GM23338 (cell line): ENCODE measurements at regions not wholly inside any gene's neighbourhood (a gene's known extent, or its start where the extent isn't known, plus 50 kb on each side); places are given as distances from the start of the nearest gene placed in this dataset.

Experiments
- ATAC-seq: fragments of 200-7000 bp; cut with Tn5 transposase; 3 replicates; pipeline ENCODE4 v1.9.1; 2020
- DNase-seq: peaks from one replicate; pipeline ENCODE4 v3.0.0-alpha.2; 2015; ENCODE audit warnings: low spot score
- H2AFZ ChIP-seq: fragments of 200-600 bp; sonication (generic); 2 replicates; pipeline ENCODE4 v1.8.0; 2016; ENCODE audit warnings: antibody characterized with exemption, mild to moderate bottlenecking, moderate library complexity
- H3F3A ChIP-seq: fragments of 200-600 bp; sonication (generic); replicated peaks from 2 replicates; pipeline ENCODE4 v1.8.0; 2017; ENCODE audit warnings: antibody characterized with exemption, mixed run types, low read depth
- H3K27ac ChIP-seq: fragments of 200-600 bp; sonication (generic); 2 replicates; pipeline ENCODE4 v1.6.1; 2016; ENCODE audit warnings: low read depth
- H3K27me3 ChIP-seq: fragments of 200-600 bp; sonication (generic); 2 replicates; pipeline ENCODE4 v1.8.0; 2016; ENCODE audit warnings: mild to moderate bottlenecking, mixed run types, moderate library complexity; ENCODE audit not compliant: insufficient read depth
- H3K36me3 ChIP-seq: fragments of 200-600 bp; sonication (generic); 2 replicates; pipeline ENCODE4 v1.8.0; 2016; ENCODE audit warnings: mild to moderate bottlenecking; ENCODE audit not compliant: insufficient read depth
- H3K4me1 ChIP-seq: fragments of 200-600 bp; sonication (generic); 2 replicates; pipeline ENCODE4 v1.8.0; 2016; ENCODE audit warnings: mild to moderate bottlenecking, moderate library complexity; ENCODE audit not compliant: insufficient read depth
- H3K4me2 ChIP-seq: fragments of 200-600 bp; sonication (generic); 2 replicates; pipeline ENCODE4 v1.7.1; 2017; ENCODE audit warnings: mixed run types
- H3K4me3 ChIP-seq: fragments of 200-600 bp; sonication (generic); 2 replicates; pipeline ENCODE4 v1.6.1; 2016; ENCODE audit warnings: mixed run types
- H3K79me2 ChIP-seq: fragments of 200-600 bp; sonication (generic); replicated peaks from 2 replicates; pipeline ENCODE4 v1.8.0; 2017; ENCODE audit warnings: mild to moderate bottlenecking; ENCODE audit not compliant: insufficient read depth
- H3K9me2 ChIP-seq: fragments of 200-600 bp; sonication (generic); 2 replicates; pipeline ENCODE4 v1.8.0; 2017; ENCODE audit not compliant: insufficient read depth
- H4K20me1 ChIP-seq: fragments of 200-600 bp; sonication (generic); replicated peaks from 2 replicates; pipeline ENCODE4 v1.8.0; 2017; ENCODE audit warnings: mild to moderate bottlenecking; ENCODE audit not compliant: insufficient read depth
- H3K27ac Mint-ChIP-seq: 2 replicates; pipeline ENCODE4 v1.8.0; 2020; ENCODE audit warnings: inconsistent platforms, mild to moderate bottlenecking, moderate library complexity, mixed read lengths
- H3K27me3 Mint-ChIP-seq: 3 replicates; pipeline ENCODE4 v1.8.0; 2022; ENCODE audit warnings: low read depth, mild to moderate bottlenecking, moderate library complexity, mixed read lengths, inconsistent platforms; ENCODE audit not compliant: insufficient read depth, poor library complexity
- H3K36me3 Mint-ChIP-seq: 3 replicates; pipeline ENCODE4 v1.8.0; 2021; ENCODE audit warnings: low read depth, mild to moderate bottlenecking, inconsistent platforms, moderate library complexity, mixed read lengths
- H3K4me1 Mint-ChIP-seq: 3 replicates; pipeline ENCODE4 v1.8.0; 2020; ENCODE audit warnings: mild to moderate bottlenecking, inconsistent platforms, mixed read lengths
- H3K4me3 Mint-ChIP-seq: 3 replicates; pipeline ENCODE4 v1.8.0; 2021; ENCODE audit warnings: moderate library complexity, mild to moderate bottlenecking, inconsistent platforms, mixed read lengths
- H3K9me3 Mint-ChIP-seq: 3 replicates; pipeline ENCODE4 v1.8.0; 2020; ENCODE audit warnings: moderate library complexity, mild to moderate bottlenecking, inconsistent platforms, mixed read lengths
- CREB1 ChIP-seq: fragments of 250-450 bp; sonication (Bioruptor Pico); IDR thresholded peaks from 2 replicates; pipeline ENCODE4 v1.5.0; 2020; ENCODE audit warnings: low read depth, mild to moderate bottlenecking, moderate library complexity
- EZH2 ChIP-seq: fragments of 200-600 bp; sonication (generic); IDR thresholded peaks from one replicate; pipeline ENCODE4 v1.8.0; 2017; ENCODE audit warnings: antibody characterized with exemption, mild to moderate bottlenecking, low read depth; ENCODE audit not compliant: unreplicated experiment
- EZH2phosphoT487 ChIP-seq: fragments of 200-600 bp; sonication (generic); IDR thresholded peaks from one replicate; pipeline ENCODE4 v1.8.1; 2018; ENCODE audit warnings: antibody characterized with exemption; ENCODE audit not compliant: unreplicated experiment
- JUNB ChIP-seq: IDR thresholded peaks from one replicate; pipeline ENCODE4 v1.6.1; 2016; ENCODE audit warnings: antibody characterized with exemption; ENCODE audit not compliant: unreplicated experiment
- NANOG ChIP-seq: IDR thresholded peaks from 2 replicates; pipeline ENCODE4 v1.6.1; 2016; ENCODE audit warnings: antibody characterized with exemption, borderline replicate concordance
- POLR2AphosphoS5 ChIP-seq: IDR thresholded peaks from 2 replicates; pipeline ENCODE4 v1.6.1; 2016; ENCODE audit warnings: antibody characterized with exemption, low read depth
- STAT1 ChIP-seq: IDR thresholded peaks from one replicate; pipeline ENCODE4 v1.6.1; 2016; ENCODE audit warnings: antibody characterized with exemption; ENCODE audit not compliant: unreplicated experiment
- ZNF114 ChIP-seq: fragments of 250-450 bp; sonication (Bioruptor Pico); IDR thresholded peaks from 2 replicates; pipeline ENCODE4 v1.5.0; 2020; ENCODE audit warnings: mild to moderate bottlenecking, moderate library complexity
- ZNF331 ChIP-seq: fragments of 250-450 bp; sonication (Bioruptor Pico); IDR thresholded peaks from 2 replicates; pipeline ENCODE4 v1.5.0; 2020; ENCODE audit warnings: low read depth, mild to moderate bottlenecking, moderate library complexity
- ZNF462 ChIP-seq: fragments of 250-450 bp; sonication (Bioruptor Pico); IDR thresholded peaks from 2 replicates; pipeline ENCODE4 v1.5.0; 2020; ENCODE audit warnings: mild to moderate bottlenecking, moderate library complexity
- TF ChIP-seq, protein P1 (sequence below): IDR thresholded peaks from 2 replicates; pipeline ENCODE4 v1.6.1; 2016; ENCODE audit warnings: antibody characterized with exemption
- TF ChIP-seq, protein P2 (sequence below): IDR thresholded peaks from one replicate; pipeline ENCODE4 v1.6.1; 2018; ENCODE audit warnings: antibody characterized with exemption; ENCODE audit not compliant: unreplicated experiment

DNA sequence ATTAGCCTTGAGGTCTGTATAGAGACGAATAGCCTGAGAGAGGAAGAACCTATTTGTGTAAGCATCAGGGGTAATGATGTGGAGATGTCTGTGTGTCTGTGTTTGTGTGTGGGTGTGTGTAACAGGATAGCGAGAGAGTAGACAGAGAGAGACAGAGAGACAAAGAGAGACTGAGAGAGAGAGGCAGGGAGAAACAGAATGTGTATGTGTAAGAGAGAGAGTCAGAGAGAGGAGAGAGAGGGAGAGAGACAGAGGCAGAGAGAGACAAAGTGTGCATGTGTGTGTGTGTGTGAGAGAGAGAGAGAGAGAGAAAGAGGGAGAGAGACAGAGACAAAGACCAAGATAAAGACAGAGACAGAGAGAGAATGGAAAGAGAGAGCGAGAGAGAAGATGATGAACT, 396.1 kb downstream of the PAX1 start:
- H3K4me3 Mint-ChIP-seq = no peak overlapping the region
- H3K9me2 ChIP-seq = no peaks in the 10 kb centered on the region
- H3K4me3 ChIP-seq = no peak overlapping the region
- H3K36me3 Mint-ChIP-seq = no peaks in the 10 kb centered on the region
- H3F3A ChIP-seq = no peaks in the 10 kb centered on the region
- H3K4me1 ChIP-seq = no peaks in the 10 kb centered on the region
- DNase-seq = no peak
- H3K27ac Mint-ChIP-seq = no peak overlapping the region
- H4K20me1 ChIP-seq = no peaks in the 10 kb centered on the region
- H3K27ac ChIP-seq = no peak overlapping the region
- H3K27me3 Mint-ChIP-seq = no peaks in the 10 kb centered on the region
- H3K9me3 Mint-ChIP-seq = no peaks in the 10 kb centered on the region
- no peak overlapping the region for H2AFZ ChIP-seq
- H3K36me3 ChIP-seq = no peaks in the 10 kb centered on the region
- no peak for ATAC-seq
- no peaks in the 10 kb centered on the region for H3K27me3 ChIP-seq
- no peak for TF ChIP-seq EZH2phosphoT487
- no peak for TF ChIP-seq POLR2AphosphoS5
- no peak for TF ChIP-seq STAT1
- no peak for TF ChIP-seq EZH2
- no peaks in the 10 kb centered on the region for H3K4me1 Mint-ChIP-seq
- H3K4me2 ChIP-seq = no peak overlapping the region
- no peaks in the 10 kb centered on the region for H3K79me2 ChIP-seq

DNA sequence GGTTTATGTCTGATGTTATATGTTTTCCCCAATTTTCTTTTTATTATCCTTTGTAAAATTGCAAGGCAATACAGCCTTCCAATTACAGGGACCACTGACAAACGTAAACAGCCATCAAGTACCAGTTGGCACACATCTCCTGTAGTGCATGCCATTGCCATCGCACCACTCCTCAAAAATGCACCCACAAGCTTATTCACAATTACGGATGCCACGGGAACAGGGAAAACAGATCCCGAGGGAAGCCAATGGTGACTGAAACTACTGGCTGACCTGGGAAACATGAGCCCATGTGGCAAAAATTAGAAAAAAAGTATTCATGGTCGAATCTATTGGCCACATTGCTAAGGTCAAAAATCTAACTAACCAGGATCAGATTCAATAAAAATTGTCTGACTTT, 395.2 kb downstream of the PAX1 start:
- DNase-seq (peak; percentile 3), ATAC-seq (no peak)
- no peaks in the 10 kb centered on the region for H3K79me2 ChIP-seq
- no peak overlapping the region for H2AFZ ChIP-seq
- H3K4me2 ChIP-seq = no peak overlapping the region
- Mint-ChIP-seq H3K4me1 (no peaks in the 10 kb centered on the region), H3K9me3 (no peaks in the 10 kb centered on the region), H3K27me3 (no peaks in the 10 kb centered on the region), H3K36me3 (no peaks in the 10 kb centered on the region), H3K4me3 (no peak overlapping the region), H3K27ac (no peak overlapping the region)
- no peaks in the 10 kb centered on the region for H4K20me1 ChIP-seq
- H3K36me3 ChIP-seq = no peaks in the 10 kb centered on the region
- H3K27ac ChIP-seq = no peak overlapping the region
- H3F3A ChIP-seq = no peaks in the 10 kb centered on the region
- no peaks in the 10 kb centered on the region for H3K4me1 ChIP-seq
- H3K4me3 ChIP-seq = no peak overlapping the region
- H3K9me2 ChIP-seq = no peaks in the 10 kb centered on the region
- TF ChIP-seq, protein P1, sequence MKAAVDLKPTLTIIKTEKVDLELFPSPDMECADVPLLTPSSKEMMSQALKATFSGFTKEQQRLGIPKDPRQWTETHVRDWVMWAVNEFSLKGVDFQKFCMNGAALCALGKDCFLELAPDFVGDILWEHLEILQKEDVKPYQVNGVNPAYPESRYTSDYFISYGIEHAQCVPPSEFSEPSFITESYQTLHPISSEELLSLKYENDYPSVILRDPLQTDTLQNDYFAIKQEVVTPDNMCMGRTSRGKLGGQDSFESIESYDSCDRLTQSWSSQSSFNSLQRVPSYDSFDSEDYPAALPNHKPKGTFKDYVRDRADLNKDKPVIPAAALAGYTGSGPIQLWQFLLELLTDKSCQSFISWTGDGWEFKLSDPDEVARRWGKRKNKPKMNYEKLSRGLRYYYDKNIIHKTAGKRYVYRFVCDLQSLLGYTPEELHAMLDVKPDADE = no peak
- TF ChIP-seq ZNF462 (CRISPR knock-in tag) = no peak
- no peak for TF ChIP-seq ZNF114 (CRISPR knock-in tag)
- TF ChIP-seq STAT1 = no peak
- TF ChIP-seq ZNF331 = no peak
- TF ChIP-seq, protein P2, sequence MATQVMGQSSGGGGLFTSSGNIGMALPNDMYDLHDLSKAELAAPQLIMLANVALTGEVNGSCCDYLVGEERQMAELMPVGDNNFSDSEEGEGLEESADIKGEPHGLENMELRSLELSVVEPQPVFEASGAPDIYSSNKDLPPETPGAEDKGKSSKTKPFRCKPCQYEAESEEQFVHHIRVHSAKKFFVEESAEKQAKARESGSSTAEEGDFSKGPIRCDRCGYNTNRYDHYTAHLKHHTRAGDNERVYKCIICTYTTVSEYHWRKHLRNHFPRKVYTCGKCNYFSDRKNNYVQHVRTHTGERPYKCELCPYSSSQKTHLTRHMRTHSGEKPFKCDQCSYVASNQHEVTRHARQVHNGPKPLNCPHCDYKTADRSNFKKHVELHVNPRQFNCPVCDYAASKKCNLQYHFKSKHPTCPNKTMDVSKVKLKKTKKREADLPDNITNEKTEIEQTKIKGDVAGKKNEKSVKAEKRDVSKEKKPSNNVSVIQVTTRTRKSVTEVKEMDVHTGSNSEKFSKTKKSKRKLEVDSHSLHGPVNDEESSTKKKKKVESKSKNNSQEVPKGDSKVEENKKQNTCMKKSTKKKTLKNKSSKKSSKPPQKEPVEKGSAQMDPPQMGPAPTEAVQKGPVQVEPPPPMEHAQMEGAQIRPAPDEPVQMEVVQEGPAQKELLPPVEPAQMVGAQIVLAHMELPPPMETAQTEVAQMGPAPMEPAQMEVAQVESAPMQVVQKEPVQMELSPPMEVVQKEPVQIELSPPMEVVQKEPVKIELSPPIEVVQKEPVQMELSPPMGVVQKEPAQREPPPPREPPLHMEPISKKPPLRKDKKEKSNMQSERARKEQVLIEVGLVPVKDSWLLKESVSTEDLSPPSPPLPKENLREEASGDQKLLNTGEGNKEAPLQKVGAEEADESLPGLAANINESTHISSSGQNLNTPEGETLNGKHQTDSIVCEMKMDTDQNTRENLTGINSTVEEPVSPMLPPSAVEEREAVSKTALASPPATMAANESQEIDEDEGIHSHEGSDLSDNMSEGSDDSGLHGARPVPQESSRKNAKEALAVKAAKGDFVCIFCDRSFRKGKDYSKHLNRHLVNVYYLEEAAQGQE = no peak
- TF ChIP-seq CREB1 (CRISPR knock-in tag) = no peak
- no peak for TF ChIP-seq JUNB
- TF ChIP-seq NANOG = no peak
- TF ChIP-seq EZH2phosphoT487 = no peak
- no peak for TF ChIP-seq POLR2AphosphoS5
- no peaks in the 10 kb centered on the region for H3K27me3 ChIP-seq
